ENCODE measurements at regions not wholly inside any gene's neighbourhood (a gene's known extent, or its start where the extent isn't known, plus 50 kb on each side); places are given as distances from the start of the nearest gene placed in this dataset.

DNA sequence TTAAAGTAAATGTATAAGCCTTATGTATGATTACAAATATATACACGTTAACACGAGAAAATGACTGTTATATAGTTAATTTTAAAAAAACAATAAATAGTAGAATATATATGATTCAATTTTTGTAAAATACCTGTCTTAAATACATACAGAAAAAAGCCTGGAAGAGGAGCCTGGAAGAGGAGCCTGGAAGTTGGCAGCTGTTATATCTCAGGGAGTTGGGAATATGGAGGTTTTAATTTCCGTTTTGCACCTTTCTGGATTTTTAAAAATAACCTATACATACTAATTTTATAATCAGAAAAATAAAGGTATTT is 111.6 kb downstream of the WT1 start:
- DNase-seq: no peak

DNA sequence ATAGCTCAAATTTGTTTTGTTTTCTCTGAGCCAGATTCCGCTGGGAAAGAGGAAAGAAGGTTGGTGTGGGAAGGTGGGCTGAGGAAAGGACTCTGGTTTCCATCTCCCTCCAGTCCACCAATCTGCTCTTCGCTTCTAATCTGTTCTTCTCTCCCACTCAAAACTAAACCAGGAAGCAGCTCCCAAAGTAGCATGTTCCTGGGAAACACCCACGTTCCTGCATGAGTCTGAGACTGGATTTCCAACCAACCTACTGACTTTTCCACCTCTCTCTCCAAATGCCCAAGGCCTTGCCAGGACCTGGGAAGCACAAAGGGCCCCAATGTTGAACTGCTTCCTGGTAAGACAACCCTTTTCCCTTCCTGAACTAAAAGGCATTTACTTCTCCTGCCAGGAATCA is 110.2 kb downstream of the WT1 start:
- no peak for DNase-seq

DNA sequence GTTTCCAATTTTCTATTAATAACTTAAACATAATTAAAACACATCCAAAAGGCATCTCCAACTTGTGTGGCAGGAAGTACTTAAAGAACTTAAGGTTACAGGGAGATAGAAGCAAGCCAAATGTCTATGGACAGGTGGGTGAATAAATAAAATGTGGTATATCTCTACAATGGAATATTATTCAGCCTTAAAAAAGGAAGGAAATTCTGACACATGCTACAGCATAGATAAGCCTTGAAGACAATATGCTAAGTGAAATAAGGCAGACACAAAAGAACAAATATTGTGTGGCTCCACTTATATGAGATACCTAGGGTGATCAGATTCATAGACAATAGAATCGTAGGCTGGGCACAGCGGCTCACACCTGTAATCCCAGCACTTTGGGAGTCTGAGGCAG is 109.6 kb downstream of the WT1 start:
- no peak for DNase-seq

DNA sequence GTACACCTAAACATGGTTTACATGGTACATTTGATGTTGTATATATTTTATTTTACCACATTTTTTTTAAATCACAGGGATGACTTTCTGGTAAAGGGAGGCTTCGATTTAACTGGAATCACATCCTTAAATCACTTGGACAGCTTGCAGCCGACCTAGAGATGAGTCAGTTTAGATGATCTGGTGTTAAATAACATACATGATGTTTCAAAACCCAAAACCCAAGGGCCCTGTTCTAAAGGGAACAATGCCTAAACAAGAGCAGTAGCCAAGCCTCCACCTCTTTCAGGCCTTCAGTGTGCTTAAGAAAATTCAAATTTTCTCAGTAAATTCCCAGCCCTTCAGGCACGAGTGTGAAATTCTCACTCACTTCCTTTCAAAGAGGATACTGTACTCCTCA is 108.8 kb downstream of the WT1 start:
- no peak for DNase-seq

DNA sequence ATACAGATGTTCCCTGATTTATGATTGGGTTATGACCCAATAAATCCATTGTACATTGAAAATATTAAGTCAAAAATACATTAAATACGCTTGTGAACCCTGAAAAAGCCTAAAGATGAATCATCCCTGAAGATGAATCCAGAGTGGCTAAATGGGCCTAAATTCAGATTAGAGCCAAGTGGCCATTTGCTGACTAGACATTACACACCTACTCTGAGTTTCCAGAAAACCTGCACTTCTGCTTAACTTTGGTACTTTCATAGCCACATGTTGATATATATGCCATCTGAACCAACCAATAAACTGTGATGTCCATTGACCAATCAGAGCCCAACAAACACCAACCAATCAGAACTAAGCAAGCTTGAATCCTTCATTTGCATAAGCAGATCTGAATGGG is 106.9 kb downstream of the WT1 start:
- no peak for DNase-seq

GRCh38 chr11:32331098-32331497 is 104.2 kb downstream of the WT1 start:
- no peak for DNase-seq

DNA sequence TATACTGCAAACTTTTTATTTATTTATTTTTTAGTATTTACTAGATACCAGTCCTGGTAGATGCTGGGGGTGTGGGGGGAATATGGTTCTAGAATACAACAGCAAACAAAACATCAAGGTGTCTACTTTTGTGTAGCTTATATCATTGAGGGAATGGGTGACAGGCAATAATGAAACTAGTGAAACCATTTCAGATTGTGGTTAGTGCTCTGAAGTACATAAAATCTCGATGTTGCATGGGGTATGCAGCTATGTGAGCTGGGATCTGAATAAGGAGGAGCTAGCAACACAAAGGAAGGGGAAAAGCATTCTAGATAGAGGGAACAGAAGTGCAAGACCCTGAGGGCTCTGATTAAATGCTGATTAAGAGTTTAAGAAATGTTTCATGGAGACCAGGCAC is 103.5 kb downstream of the WT1 start:
- DNase-seq: no peak

- DNase-seq: no peak
Observed at GRCh38 chr11:32332990-32333319, 102.4 kb downstream of the WT1 start.

GRCh38 chr11:32333320-32333991 is 101.9 kb downstream of the WT1 start:
- no peak for DNase-seq

GRCh38 chr11:32334822-32335221 is 100.5 kb downstream of the WT1 start:
- no peak for DNase-seq

All from NCI-H1048 (cell line).